ENCODE measurements at regions not wholly inside any gene's neighbourhood (a gene's known extent, or its start where the extent isn't known, plus 50 kb on each side); places are given as distances from the start of the nearest gene placed in this dataset.

DNA sequence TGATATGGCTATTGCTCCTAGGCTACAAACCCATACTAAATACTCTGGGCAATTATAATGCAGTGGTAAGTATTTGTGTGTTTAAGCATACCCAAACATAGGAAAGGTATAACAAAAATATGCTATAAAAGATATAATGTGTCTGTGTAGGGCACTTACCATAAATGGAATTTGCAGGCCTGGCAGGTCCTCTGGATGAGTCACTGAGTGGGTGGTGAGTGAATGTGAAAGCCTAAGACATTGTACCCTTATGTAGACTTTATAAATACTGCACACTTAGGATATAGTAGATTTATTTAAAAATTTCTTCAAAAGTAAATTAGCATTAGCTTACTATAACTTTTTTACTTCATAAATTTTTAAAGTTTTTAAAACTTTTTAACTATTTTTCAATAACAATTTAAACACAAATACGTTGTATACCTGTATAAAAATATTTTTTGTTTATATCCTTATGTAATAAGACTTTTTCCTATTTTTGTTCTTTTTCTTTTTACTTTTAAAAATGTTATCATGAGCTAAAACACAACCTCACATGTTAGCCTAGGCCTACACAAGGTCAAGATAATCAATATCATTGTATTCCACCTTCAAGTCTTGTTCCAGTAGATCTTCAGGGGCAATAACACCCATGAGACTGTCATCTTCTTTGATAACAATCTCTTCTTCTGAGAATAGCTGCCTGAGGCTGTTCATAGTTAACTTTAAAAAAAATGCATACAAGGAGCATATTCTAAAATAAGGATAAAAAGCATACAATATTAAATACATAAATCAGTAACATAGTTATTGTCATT, 306.3 kb upstream of the RGS18 start:
- DNase-seq (ENCODE audit: low spot score in 2 of 2), result no peak
- H3K4me3 ChIP-seq, result no peak overlapping the region
- intact Hi-C loops (cut with DNase I; ENCODE audit: low total_unique reads), result loop anchor here (10.0 kb wide), 1 partner anchor 1747 kb away; no protein-coding TSS in a partner anchor
- no peaks in the 10 kb centered on the region for H3K9me3 ChIP-seq
- no peak for TF ChIP-seq POLR2AphosphoS5 (IDR thresholded peaks at IDR 0.05)
- no peak overlapping the region for H3K27ac ChIP-seq
- no peaks in the 10 kb centered on the region for H3K27me3 ChIP-seq
- no peaks in the 10 kb centered on the region for H3K36me3 ChIP-seq
- no peaks in the 10 kb centered on the region for H3K4me1 ChIP-seq

DNA sequence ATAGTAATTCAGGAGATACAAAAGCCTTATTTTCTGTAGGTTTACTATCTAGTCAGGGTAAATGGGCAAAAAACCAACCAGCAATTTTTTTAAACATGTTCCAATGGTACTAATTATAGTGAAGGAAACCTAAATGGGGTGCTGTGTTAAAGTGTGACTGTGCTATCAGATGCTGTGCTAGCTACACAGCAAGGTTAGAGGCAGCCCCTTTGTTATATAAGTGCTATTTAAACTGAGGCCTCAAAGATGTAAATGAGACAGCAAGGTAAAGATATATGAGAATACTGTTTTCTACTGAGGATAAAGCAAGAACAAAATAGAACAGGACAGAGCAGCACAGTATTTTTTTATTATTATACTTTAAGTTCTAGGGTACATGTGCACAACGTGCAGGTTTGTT, 305.4 kb upstream of the RGS18 start:
- H3K4me3 ChIP-seq, result no peak overlapping the region
- TF ChIP-seq, protein P1, sequence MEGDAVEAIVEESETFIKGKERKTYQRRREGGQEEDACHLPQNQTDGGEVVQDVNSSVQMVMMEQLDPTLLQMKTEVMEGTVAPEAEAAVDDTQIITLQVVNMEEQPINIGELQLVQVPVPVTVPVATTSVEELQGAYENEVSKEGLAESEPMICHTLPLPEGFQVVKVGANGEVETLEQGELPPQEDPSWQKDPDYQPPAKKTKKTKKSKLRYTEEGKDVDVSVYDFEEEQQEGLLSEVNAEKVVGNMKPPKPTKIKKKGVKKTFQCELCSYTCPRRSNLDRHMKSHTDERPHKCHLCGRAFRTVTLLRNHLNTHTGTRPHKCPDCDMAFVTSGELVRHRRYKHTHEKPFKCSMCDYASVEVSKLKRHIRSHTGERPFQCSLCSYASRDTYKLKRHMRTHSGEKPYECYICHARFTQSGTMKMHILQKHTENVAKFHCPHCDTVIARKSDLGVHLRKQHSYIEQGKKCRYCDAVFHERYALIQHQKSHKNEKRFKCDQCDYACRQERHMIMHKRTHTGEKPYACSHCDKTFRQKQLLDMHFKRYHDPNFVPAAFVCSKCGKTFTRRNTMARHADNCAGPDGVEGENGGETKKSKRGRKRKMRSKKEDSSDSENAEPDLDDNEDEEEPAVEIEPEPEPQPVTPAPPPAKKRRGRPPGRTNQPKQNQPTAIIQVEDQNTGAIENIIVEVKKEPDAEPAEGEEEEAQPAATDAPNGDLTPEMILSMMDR (IDR thresholded peaks at IDR 0.05), result no peak
- TF ChIP-seq POLR2A (IDR thresholded peaks at IDR 0.05) (no peak), POLR2AphosphoS5 (IDR thresholded peaks at IDR 0.05) (no peak)
- H3K36me3 ChIP-seq, result no peaks in the 10 kb centered on the region
- no peaks in the 10 kb centered on the region for H3K4me1 ChIP-seq
- no peak for DNase-seq (ENCODE audit: low spot score in 2 of 2)
- no peaks in the 10 kb centered on the region for H3K27me3 ChIP-seq
- H3K27ac ChIP-seq, result no peak overlapping the region
- intact Hi-C loops (cut with DNase I; ENCODE audit: low total_unique reads), result loop anchor here (10.0 kb wide), 1 partner anchor 1748 kb away; no protein-coding TSS in a partner anchor
- no peaks in the 10 kb centered on the region for H3K9me3 ChIP-seq

DNA sequence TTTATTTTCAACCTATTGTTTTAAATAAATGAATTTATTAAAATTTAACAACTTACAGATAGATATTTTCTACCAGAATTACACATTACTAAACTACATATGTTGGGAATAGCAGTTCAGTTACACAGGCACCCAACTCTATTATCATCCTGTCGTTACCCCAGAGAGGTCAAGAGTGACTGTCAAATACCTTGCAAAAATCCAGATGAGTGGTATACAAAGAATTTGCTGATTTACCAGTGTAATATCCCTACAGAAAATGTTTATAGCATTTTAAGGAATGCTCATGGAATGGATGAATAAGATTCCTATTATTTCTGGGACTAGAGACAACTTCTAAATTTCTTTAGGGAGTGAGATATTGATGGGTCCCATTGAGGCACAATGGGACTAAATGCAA, 300.7 kb upstream of the RGS18 start:
- H3K4me1 ChIP-seq, result no peaks in the 10 kb centered on the region
- no peak for DNase-seq (ENCODE audit: low spot score in 2 of 2)
- H3K27ac ChIP-seq, result no peak overlapping the region
- TF ChIP-seq, protein P1 (IDR thresholded peaks at IDR 0.05), result no peak
- TF ChIP-seq POLR2AphosphoS5 (IDR thresholded peaks at IDR 0.05), result no peak
- TF ChIP-seq POLR2A (IDR thresholded peaks at IDR 0.05), result no peak
- intact Hi-C loops (cut with DNase I; ENCODE audit: low total_unique reads), result loop anchor here (10.0 kb wide), 1 partner anchor 1753 kb away; no protein-coding TSS in a partner anchor
- no peaks in the 10 kb centered on the region for H3K27me3 ChIP-seq
- peaks cover 0 to 3% of the 10 kb centered on the region in 2 donors for H3K9me3 ChIP-seq
- H3K4me3 ChIP-seq, result no peak overlapping the region
- H3K36me3 ChIP-seq, result no peaks in the 10 kb centered on the region

DNA sequence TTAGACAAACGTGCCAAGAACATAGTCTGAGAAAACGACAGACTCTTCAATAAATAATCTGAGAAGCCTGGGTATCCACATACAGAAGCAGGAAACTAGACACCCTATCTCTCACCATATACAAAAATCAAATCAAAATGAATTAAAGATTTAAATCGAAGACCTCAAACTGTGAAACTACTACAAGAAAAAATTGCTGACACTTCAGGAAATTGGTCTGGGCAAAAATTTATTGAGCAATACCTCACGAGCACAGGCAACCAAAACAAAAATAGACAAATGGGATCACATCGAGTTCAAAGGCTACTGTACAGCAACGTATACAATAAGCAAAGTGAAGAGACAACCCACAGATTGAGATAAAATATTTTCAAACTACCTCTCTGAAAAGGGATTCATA, 292.8 kb upstream of the RGS18 start:
- intact Hi-C loops (cut with DNase I; ENCODE audit: low total_unique reads), result no loop called here
- no peaks in the 10 kb centered on the region for H3K4me1 ChIP-seq
- H3K9me3 ChIP-seq, result peaks cover 0 to 16% of the 10 kb centered on the region in 2 donors
- H3K36me3 ChIP-seq, result no peaks in the 10 kb centered on the region
- no peaks in the 10 kb centered on the region for H3K27me3 ChIP-seq
- no peak overlapping the region for H3K27ac ChIP-seq
- DNase-seq (ENCODE audit: low spot score in 2 of 2), result no peak
- H3K4me3 ChIP-seq, result no peak overlapping the region
- TF ChIP-seq POLR2A (IDR thresholded peaks at IDR 0.05) (no peak), POLR2AphosphoS5 (IDR thresholded peaks at IDR 0.05) (no peak)
- TF ChIP-seq, protein P1 (IDR thresholded peaks at IDR 0.05), result no peak

DNA sequence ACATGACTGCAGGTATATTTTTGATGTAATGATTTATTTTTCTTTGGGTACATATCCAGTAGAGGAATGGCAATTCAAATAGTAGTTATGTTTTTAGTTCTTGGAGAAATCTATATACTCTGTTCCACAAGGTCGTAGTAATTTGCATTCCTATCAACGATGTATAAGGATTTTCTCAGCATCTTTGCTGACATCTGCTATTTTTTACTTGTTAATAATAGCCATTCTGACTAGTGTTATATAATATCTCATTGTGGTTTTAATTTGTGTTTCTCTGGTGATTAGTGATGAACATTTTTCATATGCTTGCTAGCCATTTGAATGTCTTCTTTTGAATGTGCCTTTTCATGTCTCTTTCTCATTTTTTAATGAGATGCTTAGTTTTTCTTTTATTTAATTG, 292.1 kb upstream of the RGS18 start:
- no peak overlapping the region for H3K4me3 ChIP-seq
- intact Hi-C loops (cut with DNase I; ENCODE audit: low total_unique reads), result no loop called here

More for the DNA sequence above, 292.1 kb upstream of the RGS18 start:
- TF ChIP-seq POLR2AphosphoS5 (IDR thresholded peaks at IDR 0.05) (no peak), POLR2A (IDR thresholded peaks at IDR 0.05) (no peak)
- TF ChIP-seq, protein P1 (IDR thresholded peaks at IDR 0.05), result no peak
- no peaks in the 10 kb centered on the region for H3K36me3 ChIP-seq
- H3K27me3 ChIP-seq, result no peaks in the 10 kb centered on the region
- DNase-seq (ENCODE audit: low spot score in 2 of 2), result no peak
- H3K4me1 ChIP-seq, result no peaks in the 10 kb centered on the region
- H3K9me3 ChIP-seq, result peaks cover 0 to 16% of the 10 kb centered on the region in 2 donors
- H3K27ac ChIP-seq, result no peak overlapping the region
